SK-N-SH treated with all-trans-retinoic acid at 6 μM for 48 hours (cell line): ENCODE measurements at regions not wholly inside any gene's neighbourhood (a gene's known extent, or its start where the extent isn't known, plus 50 kb on each side); places are given as distances from the start of the nearest gene placed in this dataset.

ENCODE experiments used
- ARNTL ChIP-seq: fragments of 450-650 bp; formaldehyde crosslinking; IDR thresholded peaks from 2 replicates; pipeline ENCODE4 v1.5.0; 2020; ENCODE audit warnings: low read depth, mild to moderate bottlenecking, moderate library complexity, borderline replicate concordance
- PATZ1 ChIP-seq: fragments of 250-450 bp; sonication (Bioruptor Pico); IDR thresholded peaks from 2 replicates; pipeline ENCODE4 v1.8.0; 2020; ENCODE audit warnings: mild to moderate bottlenecking, moderate library complexity, borderline replicate concordance
- RARB ChIP-seq: fragments of 250-450 bp; sonication (Bioruptor Pico); IDR thresholded peaks from 2 replicates; pipeline ENCODE4 v1.8.0; 2021; ENCODE audit warnings: mild to moderate bottlenecking, moderate library complexity
- ZFP30 ChIP-seq: fragments of 450-650 bp; formaldehyde crosslinking; IDR thresholded peaks from 2 replicates; pipeline ENCODE4 v1.5.0; 2022; ENCODE audit warnings: mild to moderate bottlenecking, moderate library complexity
- ZNF565 ChIP-seq: fragments of 450-650 bp; formaldehyde crosslinking; conservative IDR thresholded peaks from 2 replicates; pipeline ENCODE4 v1.5.0; 2020; ENCODE audit warnings: low read depth, mild to moderate bottlenecking, moderate library complexity

DNA sequence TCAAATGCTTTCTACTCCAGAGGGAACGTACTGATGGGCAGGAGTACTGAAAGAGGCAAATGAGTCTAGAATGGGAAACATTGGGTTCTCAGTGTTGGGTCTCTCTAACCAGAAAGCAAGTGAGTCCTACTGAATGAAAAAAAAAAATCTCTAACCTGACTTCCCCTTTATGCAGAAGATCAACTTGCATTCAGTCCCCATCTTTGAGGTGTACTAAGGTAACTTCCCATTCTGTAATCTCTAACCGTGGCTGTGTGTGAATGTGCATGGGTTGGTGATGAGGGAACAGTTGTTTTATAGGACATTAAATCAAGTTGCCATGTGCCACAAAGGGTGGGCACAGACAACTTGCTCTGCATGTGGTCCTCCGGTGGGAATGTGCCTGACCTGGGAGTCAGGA, 264.6 kb upstream of the CLINT1 start:
- no peak for TF ChIP-seq ARNTL (CRISPR knock-in tag)
- TF ChIP-seq PATZ1 = no peak
- no peak for TF ChIP-seq ZFP30 (CRISPR knock-in tag)
- no peak for TF ChIP-seq RARB (CRISPR knock-in tag)
- no peak for TF ChIP-seq ZNF565
